ENCODE measurements at regions not wholly inside any gene's neighbourhood (a gene's known extent, or its start where the extent isn't known, plus 50 kb on each side); places are given as distances from the start of the nearest gene placed in this dataset.

DNA sequence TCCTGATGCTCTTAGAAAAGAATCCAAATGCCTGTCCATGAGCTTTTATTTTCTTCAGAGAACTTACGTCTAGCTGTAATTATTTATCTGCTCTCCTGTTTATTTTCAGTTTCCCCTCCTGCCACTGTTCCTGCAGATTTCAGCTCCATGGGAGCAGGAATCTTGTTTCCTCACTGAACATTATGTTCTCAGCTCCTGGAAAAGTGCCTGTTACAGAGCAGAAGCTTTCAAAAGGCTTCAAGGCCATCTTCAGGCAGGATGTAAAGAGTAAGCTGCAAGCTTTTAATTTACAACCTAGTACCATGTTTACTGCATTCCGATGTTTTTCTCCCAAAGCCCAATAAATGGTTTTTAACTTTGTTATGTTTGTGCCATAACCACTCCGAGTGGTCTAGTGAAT is 98.4 kb upstream of the BTG1 start:
- TF ChIP-seq, protein P1, sequence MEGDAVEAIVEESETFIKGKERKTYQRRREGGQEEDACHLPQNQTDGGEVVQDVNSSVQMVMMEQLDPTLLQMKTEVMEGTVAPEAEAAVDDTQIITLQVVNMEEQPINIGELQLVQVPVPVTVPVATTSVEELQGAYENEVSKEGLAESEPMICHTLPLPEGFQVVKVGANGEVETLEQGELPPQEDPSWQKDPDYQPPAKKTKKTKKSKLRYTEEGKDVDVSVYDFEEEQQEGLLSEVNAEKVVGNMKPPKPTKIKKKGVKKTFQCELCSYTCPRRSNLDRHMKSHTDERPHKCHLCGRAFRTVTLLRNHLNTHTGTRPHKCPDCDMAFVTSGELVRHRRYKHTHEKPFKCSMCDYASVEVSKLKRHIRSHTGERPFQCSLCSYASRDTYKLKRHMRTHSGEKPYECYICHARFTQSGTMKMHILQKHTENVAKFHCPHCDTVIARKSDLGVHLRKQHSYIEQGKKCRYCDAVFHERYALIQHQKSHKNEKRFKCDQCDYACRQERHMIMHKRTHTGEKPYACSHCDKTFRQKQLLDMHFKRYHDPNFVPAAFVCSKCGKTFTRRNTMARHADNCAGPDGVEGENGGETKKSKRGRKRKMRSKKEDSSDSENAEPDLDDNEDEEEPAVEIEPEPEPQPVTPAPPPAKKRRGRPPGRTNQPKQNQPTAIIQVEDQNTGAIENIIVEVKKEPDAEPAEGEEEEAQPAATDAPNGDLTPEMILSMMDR (IDR thresholded peaks at IDR 0.05): no peak
- TF ChIP-seq EZH2phosphoT487 (IDR thresholded peaks at IDR 0.05): no peak

Measured in neural progenitor cell (in vitro differentiated cells).